ENCODE measurements at regions not wholly inside any gene's neighbourhood (a gene's known extent, or its start where the extent isn't known, plus 50 kb on each side); places are given as distances from the start of the nearest gene placed in this dataset.
"Not testable (repeated sequence)": the region's sequence is repeated elsewhere in the genome, so short reads cannot be mapped to it uniquely, and the experiment has no call there.

GRCh38 chr14:105665247-105665950 lies 139.0 kb downstream of the TMEM121 start:
- intact Hi-C loops (cut with DNase I), result no loop called here
- H3K27ac ChIP-seq, result no peak overlapping the region
- no peaks in the 10 kb centered on the region for H3K9me3 ChIP-seq
- H3K4me1 ChIP-seq, result no peaks in the 10 kb centered on the region
- no peaks in the 10 kb centered on the region for H3K36me3 ChIP-seq
- no peak overlapping the region for H3K4me3 ChIP-seq
- no peaks in the 10 kb centered on the region for H3K27me3 ChIP-seq
- TF ChIP-seq POLR2A (IDR thresholded peaks at IDR 0.05) (no peak), POLR2AphosphoS5 (IDR thresholded peaks at IDR 0.05; ENCODE audit: insufficient read depth in 1 of 2, low read depth in 1 of 2) (no peak), CTCF (IDR thresholded peaks at IDR 0.05) (no peak)
- DNase-seq (ENCODE audit: extremely low spot score in 2 of 2), result no peak

GRCh38 chr14:105665951-105666277 lies 139.5 kb downstream of the TMEM121 start:
- Histone ChIP-seq H3K9me3 (no peaks in the 10 kb centered on the region), H3K4me3 (no peak overlapping the region), H3K27ac (no peak overlapping the region), H3K36me3 (no peaks in the 10 kb centered on the region), H3K27me3 (no peaks in the 10 kb centered on the region), H3K4me1 (no peaks in the 10 kb centered on the region)
- intact Hi-C loops (cut with DNase I), result no loop called here
- TF ChIP-seq CTCF (IDR thresholded peaks at IDR 0.05), result no peak
- no peak for TF ChIP-seq POLR2A (IDR thresholded peaks at IDR 0.05)
- TF ChIP-seq POLR2AphosphoS5 (IDR thresholded peaks at IDR 0.05; ENCODE audit: insufficient read depth in 1 of 2, low read depth in 1 of 2), result no peak
- no peak for DNase-seq (ENCODE audit: extremely low spot score in 2 of 2)

GRCh38 chr14:105666420-105666819 lies 140.0 kb downstream of the TMEM121 start:
- no peak for TF ChIP-seq POLR2AphosphoS5 (IDR thresholded peaks at IDR 0.05; ENCODE audit: insufficient read depth in 1 of 2, low read depth in 1 of 2)
- no peak for TF ChIP-seq POLR2A (IDR thresholded peaks at IDR 0.05)
- TF ChIP-seq CTCF (IDR thresholded peaks at IDR 0.05), result no peak
- no peak overlapping the region for H3K27ac ChIP-seq
- H3K27me3 ChIP-seq, result no peaks in the 10 kb centered on the region
- no peaks in the 10 kb centered on the region for H3K4me1 ChIP-seq
- intact Hi-C loops (cut with DNase I), result no loop called here
- H3K36me3 ChIP-seq, result no peaks in the 10 kb centered on the region
- no peak for DNase-seq (ENCODE audit: extremely low spot score in 2 of 2)
- no peak overlapping the region for H3K4me3 ChIP-seq
- no peaks in the 10 kb centered on the region for H3K9me3 ChIP-seq

- H3K4me3 ChIP-seq; H3K36me3 ChIP-seq; intact Hi-C loops (cut with DNase I); H3K4me1 ChIP-seq; H3K9me3 ChIP-seq; DNase-seq (ENCODE audit: extremely low spot score in 2 of 2); H3K27ac ChIP-seq; H3K27me3 ChIP-seq: not testable (repeated sequence)
Observed at GRCh38 chr14:105666991-105667662, 140.7 kb downstream of the TMEM121 start.

- DNase-seq (ENCODE audit: extremely low spot score in 2 of 2), result not testable (repeated sequence)
Observed at GRCh38 chr14:105667663-105668020, 141.3 kb downstream of the TMEM121 start.

GRCh38 chr14:105668021-105668420 lies 141.6 kb downstream of the TMEM121 start:
- H3K9me3 ChIP-seq; H3K27me3 ChIP-seq; H3K36me3 ChIP-seq; H3K27ac ChIP-seq; intact Hi-C loops (cut with DNase I); H3K4me1 ChIP-seq; DNase-seq (ENCODE audit: extremely low spot score in 2 of 2); H3K4me3 ChIP-seq: not testable (repeated sequence)

More at GRCh38 chr14:105667663-105668020, 141.3 kb downstream of the TMEM121 start:
- H3K36me3 ChIP-seq; H3K27ac ChIP-seq; H3K9me3 ChIP-seq; intact Hi-C loops (cut with DNase I); H3K4me3 ChIP-seq; H3K4me1 ChIP-seq; H3K27me3 ChIP-seq: not testable (repeated sequence)

GRCh38 chr14:105668471-105669230 lies 142.3 kb downstream of the TMEM121 start:
- H3K4me1 ChIP-seq; DNase-seq (ENCODE audit: extremely low spot score in 2 of 2); intact Hi-C loops (cut with DNase I): not testable (repeated sequence)

GRCh38 chr14:105669231-105669610 lies 142.8 kb downstream of the TMEM121 start:
- H3K27me3 ChIP-seq; intact Hi-C loops (cut with DNase I); H3K4me1 ChIP-seq; H3K27ac ChIP-seq; H3K36me3 ChIP-seq; H3K4me3 ChIP-seq; DNase-seq (ENCODE audit: extremely low spot score in 2 of 2); H3K9me3 ChIP-seq: not testable (repeated sequence)

More at GRCh38 chr14:105668471-105669230, 142.3 kb downstream of the TMEM121 start:
- not testable (repeated sequence) for H3K9me3 ChIP-seq, H3K27me3 ChIP-seq, H3K4me3 ChIP-seq, H3K27ac ChIP-seq, H3K36me3 ChIP-seq

GRCh38 chr14:105669646-105670045 lies 143.3 kb downstream of the TMEM121 start:
- H3K4me3 ChIP-seq; H3K9me3 ChIP-seq; DNase-seq (ENCODE audit: extremely low spot score in 2 of 2); H3K27ac ChIP-seq; H3K36me3 ChIP-seq; H3K27me3 ChIP-seq; intact Hi-C loops (cut with DNase I); H3K4me1 ChIP-seq: not testable (repeated sequence)
